GM12891 (cell line): ENCODE measurements at regions not wholly inside any gene's neighbourhood (a gene's known extent, or its start where the extent isn't known, plus 50 kb on each side); places are given as distances from the start of the nearest gene placed in this dataset.
"Not testable (repeated sequence)": the region's sequence is repeated elsewhere in the genome, so short reads cannot be mapped to it uniquely, and the experiment has no call there.

Experiments used
- DNase-seq: peaks from one replicate; pipeline ENCODE4 v3.0.0; 2011; ENCODE audit warnings: low spot score; ENCODE audit not compliant: insufficient read length
- FAIRE-seq: peaks from 2 replicates; lab custom pipeline; 2011; peaks lifted over from hg19 to GRCh38; lab: Jason Lieb, UNC
- PAX5 ChIP-seq: IDR thresholded peaks from 2 replicates; pipeline ENCODE4 v1.6.1; 2011; ENCODE audit warnings: low read length, moderate library complexity, mild to moderate bottlenecking; ENCODE audit not compliant: insufficient read depth, severe bottlenecking
- POLR2A ChIP-seq: IDR thresholded peaks from 2 replicates; pipeline ENCODE4 v1.6.1; 2011; ENCODE audit warnings: low read depth, low read length, control low read depth
- POLR2AphosphoS5 ChIP-seq: IDR thresholded peaks from 2 replicates; pipeline ENCODE4 v1.6.1; 2011; ENCODE audit warnings: low read depth, low read length, control low read depth
- POU2F2 ChIP-seq: IDR thresholded peaks from 2 replicates; pipeline ENCODE4 v1.6.1; 2011; ENCODE audit warnings: low read depth, mild to moderate bottlenecking, control low read depth, low read length, moderate library complexity
- SPI1 ChIP-seq: IDR thresholded peaks from 2 replicates; pipeline ENCODE4 v1.6.1; 2011; ENCODE audit warnings: low read depth, low read length, control low read depth
- TAF1 ChIP-seq: IDR thresholded peaks from 2 replicates; pipeline ENCODE4 v1.6.1; 2011; ENCODE audit warnings: low read depth, low read length, control low read depth

DNA sequence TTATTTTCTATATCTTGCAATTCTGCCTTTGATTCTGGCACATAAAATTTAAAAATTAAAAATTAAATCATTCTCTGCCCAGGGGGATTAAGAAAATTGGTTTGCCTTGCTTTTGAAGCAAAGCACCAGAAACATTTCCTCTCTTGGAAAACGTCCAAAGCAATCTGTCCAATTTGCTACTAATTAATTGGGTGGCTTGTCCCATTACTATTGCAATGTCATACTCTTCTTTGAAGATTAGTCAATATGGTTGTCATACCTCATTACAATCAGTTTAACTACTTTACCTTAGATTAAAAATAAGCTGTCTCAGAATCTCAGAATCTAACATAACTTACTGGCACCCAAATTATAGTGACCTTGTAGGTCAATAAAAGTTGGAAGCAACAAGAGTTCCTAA is 208.8 kb downstream of the TMA16 start:
- DNase-seq (no peak), FAIRE-seq (no peak)
- no peak for TF ChIP-seq PAX5
- TF ChIP-seq TAF1, result no peak
- TF ChIP-seq POU2F2, result no peak
- TF ChIP-seq POLR2AphosphoS5, result no peak
- TF ChIP-seq POLR2A, result no peak
- no peak for TF ChIP-seq SPI1

GRCh38 chr4:163707873-163708272 is 213.4 kb downstream of the TMA16 start:
- FAIRE-seq (no peak), DNase-seq (no peak)
- TF ChIP-seq POLR2A (no peak), POLR2AphosphoS5 (no peak), PAX5 (no peak), TAF1 (no peak), POU2F2 (no peak), SPI1 (no peak)

GRCh38 chr4:163709601-163710000 is 215.1 kb downstream of the TMA16 start:
- TF ChIP-seq POLR2AphosphoS5 (no peak), POLR2A (no peak), SPI1 (no peak), TAF1 (no peak), POU2F2 (no peak), PAX5 (no peak)
- FAIRE-seq (no peak), DNase-seq (no peak)

GRCh38 chr4:163710158-163710557 is 215.7 kb downstream of the TMA16 start:
- FAIRE-seq, result no peak
- no peak for TF ChIP-seq POLR2A
- no peak for TF ChIP-seq TAF1
- TF ChIP-seq POLR2AphosphoS5, result no peak
- TF ChIP-seq PAX5, result no peak
- no peak for TF ChIP-seq POU2F2
- no peak for TF ChIP-seq SPI1

DNA sequence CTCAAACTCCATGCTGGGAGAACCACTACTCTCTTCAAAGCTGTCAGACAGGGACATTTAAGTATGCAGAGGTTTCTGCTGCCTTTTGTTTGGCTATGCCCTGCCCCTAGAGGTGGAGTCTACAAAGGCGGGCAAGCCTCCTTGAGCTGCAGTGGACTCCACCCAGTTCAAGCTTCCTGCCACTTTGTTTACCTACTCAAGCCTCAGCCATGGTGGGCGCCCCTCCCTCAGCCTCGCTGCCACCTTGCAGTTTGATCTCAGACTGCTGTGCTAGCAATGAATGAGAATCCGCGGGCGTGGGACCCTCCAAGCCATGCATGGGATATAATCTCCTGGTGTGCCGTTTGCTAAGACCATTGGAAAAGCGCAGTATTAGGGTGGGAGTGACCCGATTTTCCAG is 230.0 kb downstream of the TMA16 start:
- DNase-seq, FAIRE-seq: not testable (repeated sequence)

More at GRCh38 chr4:163710158-163710557, 215.7 kb downstream of the TMA16 start:
- DNase-seq, result no peak

GRCh38 chr4:163726641-163727040 is 232.2 kb downstream of the TMA16 start:
- FAIRE-seq, result no peak
- no peak for DNase-seq
- no peak for TF ChIP-seq SPI1
- TF ChIP-seq POU2F2, result no peak
- no peak for TF ChIP-seq PAX5
- no peak for TF ChIP-seq POLR2AphosphoS5
- no peak for TF ChIP-seq TAF1
- no peak for TF ChIP-seq POLR2A

GRCh38 chr4:163731071-163731470 is 236.6 kb downstream of the TMA16 start:
- FAIRE-seq (no peak), DNase-seq (no peak)
- no peak for TF ChIP-seq POLR2A
- no peak for TF ChIP-seq PAX5
- no peak for TF ChIP-seq POU2F2
- TF ChIP-seq TAF1, result no peak
- no peak for TF ChIP-seq SPI1
- no peak for TF ChIP-seq POLR2AphosphoS5

GRCh38 chr4:163732473-163732872 is 238.0 kb downstream of the TMA16 start:
- FAIRE-seq (no peak), DNase-seq (no peak)
- TF ChIP-seq PAX5, result no peak
- no peak for TF ChIP-seq TAF1
- no peak for TF ChIP-seq POU2F2
- no peak for TF ChIP-seq POLR2A
- no peak for TF ChIP-seq POLR2AphosphoS5

DNA sequence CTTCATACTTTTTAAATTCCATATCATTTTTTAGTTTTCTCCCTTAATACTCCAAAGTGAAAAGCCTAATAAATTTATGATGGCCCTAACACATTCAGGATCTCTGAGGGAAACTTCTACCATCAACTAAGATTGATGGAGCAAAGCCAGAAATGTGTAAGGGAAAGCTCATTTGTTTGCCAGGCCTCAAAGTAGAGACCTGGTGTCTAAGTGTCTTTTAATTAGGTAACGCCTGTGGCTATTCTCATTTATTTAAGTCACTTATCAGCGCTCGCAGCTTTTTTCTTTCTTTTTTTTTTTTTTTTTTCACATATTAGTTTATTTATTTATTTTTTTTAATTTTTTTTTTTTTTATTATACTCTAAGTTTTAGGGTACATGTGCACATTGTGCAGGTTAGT is 242.4 kb downstream of the TMA16 start:
- no peak for DNase-seq
- TF ChIP-seq SPI1 (no peak), TAF1 (no peak), PAX5 (no peak), POLR2AphosphoS5 (no peak), POLR2A (no peak), POU2F2 (no peak)
- FAIRE-seq, result no peak

DNA sequence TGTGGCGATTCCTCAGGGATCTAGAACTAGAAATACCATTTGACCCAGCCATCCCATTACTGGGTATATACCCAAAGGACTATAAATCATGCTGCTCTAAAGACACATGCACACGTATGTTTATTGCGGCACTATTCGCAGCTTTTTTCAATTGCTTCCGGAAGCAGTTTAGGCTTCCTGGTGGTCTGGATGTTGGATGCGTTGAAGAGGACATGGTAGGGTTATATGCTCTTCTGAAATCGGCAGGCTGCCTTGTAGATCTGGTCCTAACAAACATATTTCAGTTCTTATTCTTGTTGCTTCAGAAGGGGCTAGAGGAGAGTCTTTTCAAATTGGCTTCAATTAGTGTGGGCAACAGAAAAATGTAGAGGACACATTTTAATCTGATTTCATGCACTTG is 243.4 kb downstream of the TMA16 start:
- DNase-seq, FAIRE-seq: not testable (repeated sequence)

DNA sequence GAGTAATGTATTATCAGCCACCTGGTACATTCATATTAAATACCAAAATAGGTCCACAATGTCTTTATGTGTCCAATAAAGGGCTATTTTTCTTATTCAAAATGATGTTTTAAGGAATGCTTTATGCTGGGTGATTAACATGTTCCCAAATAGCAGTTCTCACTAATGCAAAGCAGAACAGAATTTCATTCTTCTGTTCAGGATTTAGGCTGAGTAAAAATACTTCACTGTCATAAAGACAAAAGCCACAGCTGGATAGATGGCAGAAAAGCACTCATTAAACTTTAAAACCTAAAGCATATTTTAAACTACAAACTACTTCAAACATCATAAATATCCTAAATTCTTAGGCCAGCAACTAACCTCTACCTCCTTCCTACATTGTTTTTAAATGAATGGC is 244.0 kb downstream of the TMA16 start:
- TF ChIP-seq TAF1 (no peak), SPI1 (no peak), PAX5 (no peak)
- FAIRE-seq (no peak), DNase-seq (no peak)

DNA sequence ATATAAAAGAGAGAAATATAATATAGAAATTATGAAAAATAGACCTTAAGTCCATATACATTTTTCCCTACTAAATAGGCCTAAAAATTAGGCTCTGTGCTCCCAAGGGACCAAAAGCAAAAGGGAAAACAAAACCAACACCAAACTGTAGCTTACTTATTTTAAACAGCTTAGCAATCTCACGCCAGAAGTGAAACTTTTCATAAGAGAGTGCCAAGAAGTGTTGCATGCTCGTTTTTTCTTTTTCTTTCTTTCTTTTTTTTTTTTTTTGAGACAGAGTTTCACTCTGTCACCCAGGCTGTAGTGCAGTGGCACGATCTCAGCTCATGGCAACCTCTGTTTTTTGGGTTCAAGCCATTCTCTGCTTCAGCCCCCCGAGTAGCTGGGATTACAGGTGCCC is 250.4 kb downstream of the TMA16 start:
- FAIRE-seq (no peak), DNase-seq (peak; percentile 22)
- TF ChIP-seq TAF1 (no peak), SPI1 (peak; percentile 10; the same call in 1 of the 2 replicates)
